Panc1 (cell line): ENCODE measurements at regions not wholly inside any gene's neighbourhood (a gene's known extent, or its start where the extent isn't known, plus 50 kb on each side); places are given as distances from the start of the nearest gene placed in this dataset.

Experiments
- ATAC-seq: fragments of 200-7000 bp; cut with Tn5 transposase; 2 replicates; pipeline ENCODE4 v1.9.1; 2020; ENCODE audit warnings: mild to moderate bottlenecking, moderate library complexity
- BruUV-seq: library from RNA; stranded (reverse); fragments of 400-500 nt; replicated peaks from 2 replicates; lab custom pipeline; 2021; lab: Mats Ljungman, UMichigan
- CTCF ChIA-PET: fragments of 300-600 bp; sonication (Branson Sonifier 250); formaldehyde crosslinking; loops from one replicate; lab custom pipeline; 2022; ENCODE audit warnings: antibody characterized with exemption; lab: Charles Lee
- POLR2A ChIA-PET: fragments of 300-600 bp; sonication (Branson Sonifier 250); formaldehyde crosslinking; loops from one replicate; lab custom pipeline; 2022; ENCODE audit warnings: antibody characterized with exemption; lab: Charles Lee
- DNase-seq: peaks from one replicate; pipeline ENCODE4 v3.0.0-alpha.2; 2010; ENCODE audit warnings: low read depth, low spot score
- H3K27ac ChIP-seq: 2 replicates; pipeline ENCODE4 v1.5.1; 2011; ENCODE audit warnings: mild to moderate bottlenecking, low read length, inconsistent platforms
- H3K27me3 ChIP-seq: fragments of 200-500 bp; sonication (Bioruptor generic); 2 replicates; pipeline ENCODE4 v1.6.0; 2014; ENCODE audit warnings: low read length, inconsistent platforms; ENCODE audit not compliant: control insufficient read depth, insufficient read depth
- H3K36me3 ChIP-seq: fragments of 200-500 bp; sonication (Bioruptor generic); 2 replicates; pipeline ENCODE4 v1.5.1; 2014; ENCODE audit warnings: inconsistent platforms, mild to moderate bottlenecking, low read length, moderate library complexity; ENCODE audit not compliant: control insufficient read depth, insufficient read depth
- H3K4me1 ChIP-seq: 2 replicates; pipeline ENCODE4 v1.5.1; 2011; ENCODE audit warnings: inconsistent platforms, mild to moderate bottlenecking, low read length, moderate library complexity; ENCODE audit not compliant: control insufficient read depth, insufficient read depth
- H3K4me3 ChIP-seq, 2 experiments: 2 replicates each; pipeline ENCODE4 v1.5.1; 2011 to 2012; ENCODE audit warnings: low read depth in 2 of 2, low read length in 2 of 2, mild to moderate bottlenecking in 2 of 2, inconsistent platforms in 1 of 2, moderate library complexity in 1 of 2
- H3K9me3 ChIP-seq: fragments of 200-500 bp; sonication (Bioruptor generic); 2 replicates; pipeline ENCODE4 v1.5.1; 2014; ENCODE audit warnings: low read depth, mild to moderate bottlenecking, inconsistent platforms, low read length, moderate library complexity; ENCODE audit not compliant: control insufficient read depth, insufficient read depth
- POLR2AphosphoS5 ChIP-seq: IDR thresholded peaks from 2 replicates; pipeline ENCODE4 v1.6.1; 2012; ENCODE audit warnings: mild to moderate bottlenecking, low read depth, low read length, moderate library complexity
- REST ChIP-seq, 2 experiments: IDR thresholded peaks; 2 replicates each; pipeline ENCODE4 v1.6.1; 2011 to 2012; ENCODE audit warnings: low read depth in 2 of 2, control low read depth in 1 of 2, low read length in 1 of 2, mild to moderate bottlenecking in 1 of 2, moderate library complexity in 1 of 2; ENCODE audit not compliant: insufficient read depth in 1 of 2
- SIN3A ChIP-seq: IDR thresholded peaks from 2 replicates; pipeline ENCODE4 v1.6.1; 2012; ENCODE audit warnings: low read depth, mild to moderate bottlenecking, low read length, moderate library complexity, borderline replicate concordance; ENCODE audit not compliant: insufficient read depth
- TCF7L2 ChIP-seq: IDR thresholded peaks from 2 replicates; pipeline ENCODE4 v1.6.1; 2011; ENCODE audit warnings: mild to moderate bottlenecking, low read depth, low read length, inconsistent platforms
- in situ Hi-C: cut with HindIII; loops from 2 replicates; pipeline ENCODE4 v1.10.0; 2016; ENCODE audit warnings: low sequenced_read_pairs, low pct_unique_long_range_greater_than_20kb
- intact Hi-C: fragments of 100-400 bp; cut with micrococcal nuclease; formaldehyde crosslinking; loops from one replicate; pipeline ENCODE4 v1.10.0; 2022; ENCODE audit not compliant: unreplicated experiment
- TF ChIP-seq, protein P1 (sequence below): fragments of 450-650 bp; IDR thresholded peaks from 2 replicates; pipeline ENCODE4 v1.5.1; 2017; ENCODE audit warnings: mild to moderate bottlenecking

DNA sequence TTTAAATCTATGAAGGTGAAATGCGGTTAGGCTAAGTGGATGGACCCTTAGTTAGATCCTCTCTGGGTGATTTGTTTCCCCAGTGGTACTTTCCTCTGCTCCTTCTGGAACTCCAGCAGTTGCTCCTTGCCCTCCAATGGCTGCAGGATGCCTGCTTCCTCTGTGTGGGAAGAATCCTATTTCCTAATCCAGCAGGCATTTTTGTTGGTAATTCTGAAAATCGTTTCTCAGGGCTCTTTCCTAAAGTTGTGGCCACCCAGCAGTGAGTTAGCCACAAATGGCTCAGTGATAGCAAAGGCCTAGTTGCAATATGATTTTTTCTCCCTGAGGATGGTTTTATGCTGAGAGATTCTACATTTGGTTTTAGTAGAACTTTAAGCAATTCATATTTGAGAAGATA lies 332.3 kb upstream of the C2CD4B start:
- no peaks in the 10 kb centered on the region for H3K27me3 ChIP-seq
- ChIA-PET CTCF (no interaction called here), POLR2A (no interaction called here)
- H3K4me3 ChIP-seq = no peak overlapping the region
- no peaks in the 10 kb centered on the region for H3K4me1 ChIP-seq
- ATAC-seq (no peak), DNase-seq (no peak)
- no TSS peak for BruUV-seq
- H3K27ac ChIP-seq = no peak overlapping the region
- in situ Hi-C loops = no loop called here
- no peaks in the 10 kb centered on the region for H3K36me3 ChIP-seq
- H3K9me3 ChIP-seq = no peaks in the 10 kb centered on the region
- intact Hi-C loops = no loop called here
- TF ChIP-seq POLR2AphosphoS5 (no peak), SIN3A (no peak), TCF7L2 (no peak), REST (IDR thresholded peaks at IDR 0.05; ENCODE audit: insufficient read depth in 1 of 2, low read depth in 2 of 2, low read length in 1 of 2) (no peak)
- TF ChIP-seq, protein P1, sequence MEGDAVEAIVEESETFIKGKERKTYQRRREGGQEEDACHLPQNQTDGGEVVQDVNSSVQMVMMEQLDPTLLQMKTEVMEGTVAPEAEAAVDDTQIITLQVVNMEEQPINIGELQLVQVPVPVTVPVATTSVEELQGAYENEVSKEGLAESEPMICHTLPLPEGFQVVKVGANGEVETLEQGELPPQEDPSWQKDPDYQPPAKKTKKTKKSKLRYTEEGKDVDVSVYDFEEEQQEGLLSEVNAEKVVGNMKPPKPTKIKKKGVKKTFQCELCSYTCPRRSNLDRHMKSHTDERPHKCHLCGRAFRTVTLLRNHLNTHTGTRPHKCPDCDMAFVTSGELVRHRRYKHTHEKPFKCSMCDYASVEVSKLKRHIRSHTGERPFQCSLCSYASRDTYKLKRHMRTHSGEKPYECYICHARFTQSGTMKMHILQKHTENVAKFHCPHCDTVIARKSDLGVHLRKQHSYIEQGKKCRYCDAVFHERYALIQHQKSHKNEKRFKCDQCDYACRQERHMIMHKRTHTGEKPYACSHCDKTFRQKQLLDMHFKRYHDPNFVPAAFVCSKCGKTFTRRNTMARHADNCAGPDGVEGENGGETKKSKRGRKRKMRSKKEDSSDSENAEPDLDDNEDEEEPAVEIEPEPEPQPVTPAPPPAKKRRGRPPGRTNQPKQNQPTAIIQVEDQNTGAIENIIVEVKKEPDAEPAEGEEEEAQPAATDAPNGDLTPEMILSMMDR = no peak

- no peak for ATAC-seq
- no peaks in the 10 kb centered on the region for H3K9me3 ChIP-seq
- no peaks in the 10 kb centered on the region for H3K36me3 ChIP-seq
- no peak overlapping the region for H3K27ac ChIP-seq
- CTCF ChIA-PET = no interaction called here
- no peak overlapping the region for H3K4me3 ChIP-seq
- no peaks in the 10 kb centered on the region for H3K4me1 ChIP-seq
- intact Hi-C loops = no loop called here
- POLR2A ChIA-PET = no interaction called here
- no peaks in the 10 kb centered on the region for H3K27me3 ChIP-seq
- in situ Hi-C loops = no loop called here
- DNase-seq = no peak
- BruUV-seq = no TSS peak
- TF ChIP-seq, protein P1 = no peak
- no peak for TF ChIP-seq REST (IDR thresholded peaks at IDR 0.05; ENCODE audit: insufficient read depth in 1 of 2, low read depth in 2 of 2, low read length in 1 of 2)
- no peak for TF ChIP-seq SIN3A
- TF ChIP-seq TCF7L2 = no peak
- no peak for TF ChIP-seq POLR2AphosphoS5
Observed at GRCh38 chr15:62498278-62498677, 333.2 kb upstream of the C2CD4B start.
